GM13976 (cell line): ENCODE measurements at regions not wholly inside any gene's neighbourhood (a gene's known extent, or its start where the extent isn't known, plus 50 kb on each side); places are given as distances from the start of the nearest gene placed in this dataset.

Source experiments
- DNase-seq: peaks from one replicate; pipeline ENCODE4 v3.0.0; 2012; ENCODE audit warnings: low spot score
- CTCF ChIP-seq: IDR thresholded peaks from 2 replicates; pipeline ENCODE4 v1.5.1; 2012; ENCODE audit warnings: borderline replicate concordance, mild to moderate bottlenecking; ENCODE audit not compliant: insufficient read depth; ENCODE audit errors: extremely low read depth, missing control alignments, control extremely low read depth
- in situ Hi-C: fragments of 300-500 bp; cut with MboI; formaldehyde crosslinking; loops from one replicate; pipeline ENCODE4 v1.12.0; 2022; ENCODE audit warnings: low sequenced_read_pairs, mixed read lengths, inconsistent platforms; ENCODE audit not compliant: unreplicated experiment

GRCh38 chr7:130974169-130974568 is 240.2 kb upstream of the KLF14 start:
- TF ChIP-seq CTCF, result no peak

GRCh38 chr7:130974794-130975193 is 240.8 kb upstream of the KLF14 start:
- no peak for TF ChIP-seq CTCF
- no peak for DNase-seq
- in situ Hi-C loops, result no loop called here

More at GRCh38 chr7:130974169-130974568, 240.2 kb upstream of the KLF14 start:
- no peak for DNase-seq
- in situ Hi-C loops, result no loop called here

- DNase-seq, result no peak
- no peak for TF ChIP-seq CTCF
- in situ Hi-C loops, result no loop called here
These were observed 241.7 kb upstream of the KLF14 start for GRCh38 chr7:130975731-130976130.

- in situ Hi-C loops, result no loop called here
- DNase-seq, result peak; percentile 45
- TF ChIP-seq CTCF, result peak; percentile 53
These were observed 248.2 kb upstream of the KLF14 start for GRCh38 chr7:130982160-130982638.

GRCh38 chr7:130982651-130983050 is 248.6 kb upstream of the KLF14 start:
- no peak for DNase-seq
- in situ Hi-C loops, result no loop called here
- no peak for TF ChIP-seq CTCF

- TF ChIP-seq CTCF, result no peak
- DNase-seq, result no peak
- in situ Hi-C loops, result no loop called here
These were observed 251.4 kb upstream of the KLF14 start for GRCh38 chr7:130985361-130985760.

- TF ChIP-seq CTCF, result no peak
- no peak for DNase-seq
- in situ Hi-C loops, result no loop called here
These were observed 252.3 kb upstream of the KLF14 start for GRCh38 chr7:130986261-130986690.
